Naive thymus-derived CD8-positive, alpha-beta T cell (primary cell): ENCODE measurements at regions not wholly inside any gene's neighbourhood (a gene's known extent, or its start where the extent isn't known, plus 50 kb on each side); places are given as distances from the start of the nearest gene placed in this dataset.
"Not testable (repeated sequence)": the region's sequence is repeated elsewhere in the genome, so short reads cannot be mapped to it uniquely, and the experiment has no call there.

Experiments
- ATAC-seq, 2 donors: fragments of 150-1000 bp; cut with Tn5 transposase in 1 of 2; sonication (Bioruptor Pico), chemical (Tn5 transposase) in 1 of 2; 1 replicate in 1 of 2; 2 replicates in 1 of 2; pipeline ENCODE4 v1.10.0; 2021; ENCODE audit warnings: mild to moderate bottlenecking in 2 of 2, moderate library complexity in 2 of 2
- POLR2A ChIA-PET: fragments of 350-600 bp; sonication (Branson Sonifier 250); formaldehyde crosslinking; loops from one replicate; lab custom pipeline; 2021; ENCODE audit warnings: antibody characterized with exemption; lab: Charles Lee
- DNase-seq, 10 donors: peaks; one replicate each; pipeline versions ENCODE4 v3.0.0 to v3.0.0-alpha.2; 2020 to 2022
- H3K27ac Mint-ChIP-seq, 10 donors: one replicate each; pipeline ENCODE4 v1.8.0; 2020 to 2022; ENCODE audit warnings: mild to moderate bottlenecking in 10 of 10, mixed read lengths in 10 of 10, moderate library complexity in 4 of 10, inconsistent platforms in 1 of 10
- H3K27me3 Mint-ChIP-seq, 5 donors: one replicate each; pipeline ENCODE4 v1.8.0; 2021 to 2022; ENCODE audit warnings: mixed read lengths in 5 of 5
- H3K36me3 Mint-ChIP-seq, 3 donors: one replicate each; pipeline ENCODE4 v1.8.0; 2020 to 2022; ENCODE audit warnings: mixed read lengths in 3 of 3, mild to moderate bottlenecking in 2 of 3, inconsistent platforms in 1 of 3
- H3K4me1 Mint-ChIP-seq, 4 donors: one replicate each; pipeline ENCODE4 v1.8.0; 2021 to 2022; ENCODE audit warnings: mixed read lengths in 4 of 4
- H3K4me3 Mint-ChIP-seq, 10 donors: one replicate each; pipeline ENCODE4 v1.8.0; 2020 to 2022; ENCODE audit warnings: mild to moderate bottlenecking in 10 of 10, mixed read lengths in 10 of 10, moderate library complexity in 6 of 10, inconsistent platforms in 1 of 10
- H3K9me3 Mint-ChIP-seq, 9 donors: one replicate each; pipeline ENCODE4 v1.8.0; 2020 to 2022; ENCODE audit warnings: mixed read lengths in 9 of 9, mild to moderate bottlenecking in 3 of 9, inconsistent platforms in 1 of 9, moderate library complexity in 1 of 9

DNA sequence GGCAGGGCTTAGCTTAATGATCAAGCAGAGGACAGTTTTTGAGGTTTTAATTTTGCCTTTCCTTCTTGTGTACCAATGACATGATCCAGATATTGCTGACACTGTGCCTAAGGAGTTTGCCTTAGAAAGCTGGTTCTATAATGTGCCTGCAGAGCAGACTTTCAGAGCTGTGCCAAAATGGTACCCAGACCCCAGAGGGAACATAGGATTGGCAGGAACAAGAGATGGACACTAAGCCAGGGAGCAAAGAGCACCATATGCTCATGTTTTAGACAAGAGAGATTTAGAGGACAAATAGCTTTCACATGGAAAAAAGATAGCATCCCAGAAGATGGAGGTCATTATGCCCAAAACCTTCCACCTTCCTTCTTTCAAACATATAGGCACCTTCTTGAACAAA is 1241.5 kb upstream of the SPRY2 start:
- Mint-ChIP-seq H3K4me3 (no peak overlapping the region), H3K27me3 (no peaks in the 10 kb centered on the region)
- POLR2A ChIA-PET, result no interaction called here

GRCh38 chr13:81577601-81578195 is 1236.8 kb upstream of the SPRY2 start:
- H3K4me1 Mint-ChIP-seq, result no peaks in the 10 kb centered on the region
- DNase-seq (no peak), ATAC-seq (no peak)
- H3K4me3 Mint-ChIP-seq, result no peak overlapping the region
- H3K27me3 Mint-ChIP-seq, result no peaks in the 10 kb centered on the region
- POLR2A ChIA-PET, result no interaction called here
- peaks cover 3 to 21% (median 6%) of the 10 kb centered on the region in 9 donors for H3K9me3 Mint-ChIP-seq
- H3K27ac Mint-ChIP-seq, result no peak overlapping the region
- no peaks in the 10 kb centered on the region for H3K36me3 Mint-ChIP-seq

More for the DNA sequence above, 1241.5 kb upstream of the SPRY2 start:
- Mint-ChIP-seq H3K36me3 (no peaks in the 10 kb centered on the region), H3K27ac (no peak overlapping the region), H3K9me3 (peaks cover 3 to 15% (median 5%) of the 10 kb centered on the region in 9 donors), H3K4me1 (no peaks in the 10 kb centered on the region)
- no peak for ATAC-seq
- DNase-seq, result no peak

DNA sequence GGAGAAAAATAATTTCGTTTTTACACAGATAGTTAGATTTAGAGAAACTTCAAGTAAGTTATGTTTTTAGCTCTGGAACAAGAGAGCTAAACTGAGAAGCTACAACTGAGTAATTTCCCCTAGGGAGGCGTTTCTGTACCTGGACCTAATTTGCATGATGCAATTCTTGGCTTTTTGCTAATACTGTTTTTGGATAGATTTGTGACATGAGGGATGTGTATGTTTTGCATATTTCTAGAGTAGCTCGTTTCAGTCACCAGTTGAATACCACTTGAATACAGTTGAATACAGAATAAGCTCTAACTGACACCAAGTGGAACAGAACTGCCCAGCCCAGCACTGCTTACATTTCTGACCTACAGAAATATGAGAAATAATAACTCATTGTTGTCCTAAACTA is 1227.9 kb upstream of the SPRY2 start:
- POLR2A ChIA-PET, result no interaction called here
- Mint-ChIP-seq H3K4me1 (no peaks in the 10 kb centered on the region), H3K36me3 (no peaks in the 10 kb centered on the region), H3K9me3 (peaks cover 0 to 13% (median 2%) of the 10 kb centered on the region in 9 donors), H3K4me3 (no peak overlapping the region), H3K27me3 (no peaks in the 10 kb centered on the region), H3K27ac (no peak overlapping the region)
- DNase-seq, result no peak
- ATAC-seq, result no peak

DNA sequence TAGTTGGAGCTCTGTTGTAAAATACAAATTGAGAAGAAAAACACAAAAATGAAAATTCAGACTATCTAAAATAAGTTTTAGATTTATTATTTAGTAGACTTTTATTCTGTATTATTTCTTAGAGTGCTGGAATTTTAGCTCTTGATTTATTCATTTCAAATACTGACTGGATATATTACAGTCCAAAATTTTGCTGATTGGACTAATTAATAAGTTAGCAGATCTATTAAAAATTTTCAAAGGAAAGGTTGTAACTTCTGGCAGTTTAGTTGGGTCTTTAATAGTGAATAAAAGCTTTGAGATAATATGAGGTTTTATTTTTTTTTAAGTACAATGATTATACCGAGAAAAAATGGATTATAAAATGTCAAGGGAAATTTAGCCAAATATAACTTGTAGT is 1224.9 kb upstream of the SPRY2 start:
- Mint-ChIP-seq H3K4me3 (no peak overlapping the region), H3K27ac (no peak overlapping the region), H3K9me3 (peaks cover 0 to 21% (median 5%) of the 10 kb centered on the region in 9 donors), H3K27me3 (no peaks in the 10 kb centered on the region), H3K36me3 (no peaks in the 10 kb centered on the region), H3K4me1 (no peaks in the 10 kb centered on the region)
- ATAC-seq (no peak), DNase-seq (no peak)
- POLR2A ChIA-PET, result no interaction called here

GRCh38 chr13:81563091-81563490 is 1222.2 kb upstream of the SPRY2 start:
- no peak overlapping the region for H3K4me3 Mint-ChIP-seq
- H3K27ac Mint-ChIP-seq, result no peak overlapping the region
- POLR2A ChIA-PET, result no interaction called here
- H3K4me1 Mint-ChIP-seq, result no peaks in the 10 kb centered on the region
- no peaks in the 10 kb centered on the region for H3K27me3 Mint-ChIP-seq
- DNase-seq, result no peak
- peaks cover 0 to 21% (median 5%) of the 10 kb centered on the region in 9 donors for H3K9me3 Mint-ChIP-seq
- H3K36me3 Mint-ChIP-seq, result no peaks in the 10 kb centered on the region
- no peak for ATAC-seq

- Mint-ChIP-seq H3K27me3 (no peaks in the 10 kb centered on the region), H3K4me3 (no peak overlapping the region), H3K4me1 (no peaks in the 10 kb centered on the region), H3K9me3 (peaks cover 0 to 21% (median 4%) of the 10 kb centered on the region in 9 donors), H3K27ac (no peak overlapping the region), H3K36me3 (no peaks in the 10 kb centered on the region)
- ATAC-seq, result no peak
- POLR2A ChIA-PET, result no interaction called here
- DNase-seq, result no peak
These were observed 1221.7 kb upstream of the SPRY2 start for GRCh38 chr13:81562598-81562997.

DNA sequence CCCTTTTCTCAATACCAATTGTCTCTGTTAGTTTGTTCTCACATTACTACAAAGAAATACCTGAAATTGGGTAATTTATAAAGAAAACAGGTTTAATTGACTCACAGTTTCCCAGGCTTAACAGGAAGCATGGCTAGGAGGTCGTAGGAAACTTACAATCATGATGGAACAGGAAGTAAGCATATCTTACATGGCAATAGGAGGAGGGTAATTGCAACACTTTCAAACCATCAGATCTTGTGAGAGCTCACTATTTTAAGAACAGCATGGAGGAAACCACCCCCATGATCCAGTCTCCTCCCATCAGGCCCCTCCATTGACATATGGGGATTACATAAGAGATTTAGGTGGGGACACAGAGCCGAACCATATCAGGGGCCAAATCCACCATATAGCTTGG is 1210.1 kb upstream of the SPRY2 start:
- no peak for DNase-seq
- Mint-ChIP-seq H3K4me3 (no peak overlapping the region), H3K27ac (no peak overlapping the region), H3K9me3 (peaks cover 6 to 49% (median 16%) of the 10 kb centered on the region in 9 donors), H3K27me3 (no peaks in the 10 kb centered on the region), H3K4me1 (no peaks in the 10 kb centered on the region), H3K36me3 (peaks cover 0 to 7% (median 0%) of the 10 kb centered on the region in 3 donors)
- ATAC-seq, result no peak
- POLR2A ChIA-PET, result no interaction called here

DNA sequence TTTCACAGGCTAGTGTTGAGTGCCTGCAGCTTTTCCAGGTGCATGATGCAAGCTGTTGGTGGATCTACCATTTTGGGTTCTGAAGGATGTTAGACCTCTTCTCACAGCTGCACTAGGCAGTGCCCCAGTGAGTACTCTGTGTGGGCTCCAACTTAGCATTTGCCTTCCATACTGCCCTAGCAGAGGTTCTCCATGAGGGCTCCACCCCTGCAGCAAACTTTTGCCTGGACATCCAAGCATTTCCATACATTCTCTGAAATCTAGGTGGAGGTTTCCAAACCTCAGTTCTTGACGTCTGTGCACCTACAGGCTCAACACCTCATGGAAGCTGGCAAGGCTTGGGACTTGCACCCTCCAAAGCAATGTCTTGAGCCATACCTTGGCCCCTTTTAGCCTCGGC is 1205.4 kb upstream of the SPRY2 start:
- H3K4me1 Mint-ChIP-seq, ATAC-seq, POLR2A ChIA-PET, H3K36me3 Mint-ChIP-seq, H3K4me3 Mint-ChIP-seq, H3K27ac Mint-ChIP-seq, H3K27me3 Mint-ChIP-seq, DNase-seq: not testable (repeated sequence)
- H3K9me3 Mint-ChIP-seq, result peaks cover 4 to 37% (median 20%) of the 10 kb centered on the region in 9 donors

DNA sequence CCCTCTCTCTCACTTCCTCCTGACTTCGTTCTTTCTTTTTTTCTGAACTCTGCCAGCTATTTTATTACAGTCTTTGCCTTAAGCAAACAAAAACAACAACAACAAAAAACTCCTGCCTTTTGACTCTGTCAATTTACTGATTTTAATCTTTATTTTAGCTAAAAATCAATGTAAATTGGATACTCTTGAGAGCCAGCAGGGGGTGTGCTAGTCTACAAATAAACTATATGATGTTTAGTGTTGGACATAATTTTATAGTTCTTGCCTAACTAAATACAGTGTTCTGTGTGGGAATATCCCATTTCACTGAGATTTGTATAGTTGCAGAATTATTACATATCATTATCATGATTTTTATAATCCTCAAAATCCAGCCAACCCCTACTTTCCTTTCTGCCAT is 1199.9 kb upstream of the SPRY2 start:
- no peak for ATAC-seq
- no peak for DNase-seq
- H3K27me3 Mint-ChIP-seq, result no peaks in the 10 kb centered on the region

GRCh38 chr13:81539643-81540150 is 1198.8 kb upstream of the SPRY2 start:
- H3K9me3 Mint-ChIP-seq, result peaks cover 5 to 32% (median 11%) of the 10 kb centered on the region in 9 donors
- H3K36me3 Mint-ChIP-seq, result no peaks in the 10 kb centered on the region
- no peak overlapping the region for H3K27ac Mint-ChIP-seq
- H3K4me1 Mint-ChIP-seq, result no peaks in the 10 kb centered on the region
- no peaks in the 10 kb centered on the region for H3K27me3 Mint-ChIP-seq
- POLR2A ChIA-PET, result no interaction called here
- ATAC-seq (no peak), DNase-seq (no peak)
- no peak overlapping the region for H3K4me3 Mint-ChIP-seq

More for the DNA sequence above, 1199.9 kb upstream of the SPRY2 start:
- POLR2A ChIA-PET, result no interaction called here
- Mint-ChIP-seq H3K27ac (no peak overlapping the region), H3K4me1 (no peaks in the 10 kb centered on the region), H3K36me3 (no peaks in the 10 kb centered on the region), H3K9me3 (peaks cover 3 to 21% (median 14%) of the 10 kb centered on the region in 9 donors), H3K4me3 (no peak overlapping the region)

- DNase-seq (no peak), ATAC-seq (no peak)
- Mint-ChIP-seq H3K9me3 (peaks cover 5 to 56% (median 17%) of the 10 kb centered on the region in 9 donors), H3K4me3 (no peak overlapping the region), H3K4me1 (no peaks in the 10 kb centered on the region), H3K27me3 (no peaks in the 10 kb centered on the region), H3K36me3 (peaks cover 0 to 9% (median 0%) of the 10 kb centered on the region in 3 donors), H3K27ac (no peak overlapping the region)
- POLR2A ChIA-PET, result no interaction called here
These were observed 1158.0 kb upstream of the SPRY2 start for GRCh38 chr13:81498969-81499368.

GRCh38 chr13:81493144-81493543 is 1152.2 kb upstream of the SPRY2 start:
- no peak overlapping the region for H3K27ac Mint-ChIP-seq
- no peak overlapping the region for H3K4me3 Mint-ChIP-seq
- H3K9me3 Mint-ChIP-seq, result peaks cover 2 to 43% (median 8%) of the 10 kb centered on the region in 9 donors
- ATAC-seq (no peak), DNase-seq (no peak)
- no peaks in the 10 kb centered on the region for H3K4me1 Mint-ChIP-seq
- peaks cover 0 to 3% (median 0%) of the 10 kb centered on the region in 3 donors for H3K36me3 Mint-ChIP-seq
- H3K27me3 Mint-ChIP-seq, result no peaks in the 10 kb centered on the region
- POLR2A ChIA-PET, result no interaction called here

- DNase-seq (no peak), ATAC-seq (no peak)
- Mint-ChIP-seq H3K36me3 (no peaks in the 10 kb centered on the region), H3K27ac (no peak overlapping the region), H3K4me1 (no peaks in the 10 kb centered on the region), H3K27me3 (no peaks in the 10 kb centered on the region), H3K4me3 (no peak overlapping the region), H3K9me3 (peaks cover 2 to 36% (median 8%) of the 10 kb centered on the region in 9 donors)
- POLR2A ChIA-PET, result no interaction called here
These were observed 1151.5 kb upstream of the SPRY2 start for GRCh38 chr13:81492449-81492848.

DNA sequence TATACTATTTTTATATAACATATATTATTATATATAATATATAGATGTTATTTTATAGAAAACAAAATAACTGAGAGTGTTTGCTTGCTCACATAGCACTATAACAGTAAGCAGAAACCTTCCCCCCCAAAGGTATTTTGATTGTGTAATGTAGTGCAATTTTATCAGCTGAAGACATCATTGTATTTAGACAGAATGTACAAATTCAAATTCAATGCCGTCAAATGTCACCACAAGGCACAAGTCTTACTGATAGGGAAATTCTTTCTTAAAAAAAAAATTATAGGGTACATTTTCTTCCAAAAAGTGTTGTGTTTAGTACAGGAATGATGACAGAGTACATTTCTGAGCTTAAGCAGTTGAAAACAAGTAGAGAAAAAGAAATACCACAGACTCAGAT is 1147.1 kb upstream of the SPRY2 start:
- Mint-ChIP-seq H3K27ac (no peak overlapping the region), H3K36me3 (no peaks in the 10 kb centered on the region), H3K4me1 (no peaks in the 10 kb centered on the region), H3K9me3 (peaks cover 0 to 22% (median 4%) of the 10 kb centered on the region in 9 donors), H3K27me3 (no peaks in the 10 kb centered on the region), H3K4me3 (no peak overlapping the region)
- DNase-seq, result no peak
- POLR2A ChIA-PET, result no interaction called here
- no peak for ATAC-seq
